Left lung (tissue), 4 donors: ENCODE measurements at regions not wholly inside any gene's neighbourhood (a gene's known extent, or its start where the extent isn't known, plus 50 kb on each side); places are given as distances from the start of the nearest gene placed in this dataset.

Experiments
- ATAC-seq: fragments of 200-7000 bp; cut with Tn5 transposase; one replicate; pipeline ENCODE4 v1.9.1; 2020; ENCODE audit warnings: moderate library complexity
- DNase-seq, 4 donors: peaks; one replicate each; pipeline ENCODE4 v3.0.0-alpha.2; 2013 to 2020
- H3K27ac ChIP-seq, 2 donors: fragments of 200-600 bp; sonication (generic) in 1 of 2; one replicate each; pipeline versions ENCODE4 v1.5.0 to v1.8.0; 2020 to 2021
- H3K27me3 ChIP-seq, 2 donors: fragments of 200-600 bp; sonication (generic) in 1 of 2; one replicate each; pipeline versions ENCODE4 v1.5.0 to v1.8.0; 2020 to 2021
- H3K36me3 ChIP-seq, 2 donors: fragments of 200-600 bp; sonication (generic) in 1 of 2; one replicate each; pipeline versions ENCODE4 v1.5.0 to v1.8.0; 2020 to 2021
- H3K4me1 ChIP-seq, 2 donors: fragments of 200-600 bp; one replicate each; pipeline ENCODE4 v1.8.0; 2021
- H3K4me3 ChIP-seq, 2 donors: fragments of 200-600 bp; sonication (generic) in 1 of 2; one replicate each; pipeline versions ENCODE4 v1.5.0 to v1.8.0; 2020 to 2021; ENCODE audit warnings: mild to moderate bottlenecking in 1 of 2
- H3K9me3 ChIP-seq, 2 donors: fragments of 200-600 bp; sonication (generic) in 1 of 2; one replicate each; pipeline versions ENCODE4 v1.5.0 to v1.8.0; 2020 to 2021
- CTCF ChIP-seq, 2 donors: fragments of 200-600 bp; sonication (generic) in 1 of 2; IDR thresholded peaks; one replicate each; pipeline versions ENCODE4 v1.5.0 to v1.8.0; 2021; ENCODE audit warnings: antibody characterized with exemption in 2 of 2
- intact Hi-C, 2 donors: fragments of 100-400 bp; cut with DNase I; formaldehyde crosslinking; loops; one replicate each; pipeline versions ENCODE4 v1.11.2 to v1.14.2; 2022
- donor health status: DM: no; HTN: yes; CAD: no.
- donor health status: DM: no; HTN: no; CAD: no.

GRCh38 chr18:25457126-25457525 is 105.2 kb upstream of the ZNF521 start:
- intact Hi-C loops: no loop called here
- H3K9me3 ChIP-seq: no peaks in the 10 kb centered on the region
- no peak for TF ChIP-seq CTCF (IDR thresholded peaks at IDR 0.05)
- no peaks in the 10 kb centered on the region for H3K27me3 ChIP-seq
- H3K36me3 ChIP-seq: no peaks in the 10 kb centered on the region
- DNase-seq (no peak), ATAC-seq (no peak)
- H3K27ac ChIP-seq: no peak overlapping the region
- H3K4me3 ChIP-seq: no peak overlapping the region
- H3K4me1 ChIP-seq: no peaks in the 10 kb centered on the region

GRCh38 chr18:25456334-25457010 is 104.5 kb upstream of the ZNF521 start:
- TF ChIP-seq CTCF (IDR thresholded peaks at IDR 0.05): no peak
- intact Hi-C loops: no loop called here
- H3K27me3 ChIP-seq: no peaks in the 10 kb centered on the region
- no peaks in the 10 kb centered on the region for H3K4me1 ChIP-seq
- H3K4me3 ChIP-seq: no peak overlapping the region
- DNase-seq (no peak), ATAC-seq (no peak)
- H3K27ac ChIP-seq: no peak overlapping the region
- no peaks in the 10 kb centered on the region for H3K36me3 ChIP-seq
- peaks cover 0 to under 1% of the 10 kb centered on the region in 2 donors for H3K9me3 ChIP-seq

- no peak for DNase-seq
- no peak for ATAC-seq
- Histone ChIP-seq H3K4me3 (no peak overlapping the region), H3K36me3 (no peaks in the 10 kb centered on the region), H3K27ac (no peak overlapping the region), H3K4me1 (no peaks in the 10 kb centered on the region), H3K9me3 (peaks cover 0 to 4% of the 10 kb centered on the region in 2 donors), H3K27me3 (no peaks in the 10 kb centered on the region)
- TF ChIP-seq CTCF (IDR thresholded peaks at IDR 0.05): no peak
- intact Hi-C loops: no loop called here
These were observed 103.7 kb upstream of the ZNF521 start for GRCh38 chr18:25455646-25456045.

GRCh38 chr18:25455159-25455558 is 103.2 kb upstream of the ZNF521 start:
- ATAC-seq (no peak), DNase-seq (no peak)
- no peaks in the 10 kb centered on the region for H3K27me3 ChIP-seq
- H3K9me3 ChIP-seq: peaks cover 0 to 6% of the 10 kb centered on the region in 2 donors
- H3K36me3 ChIP-seq: no peaks in the 10 kb centered on the region
- intact Hi-C loops: no loop called here
- no peak overlapping the region for H3K27ac ChIP-seq
- H3K4me1 ChIP-seq: no peaks in the 10 kb centered on the region
- TF ChIP-seq CTCF (IDR thresholded peaks at IDR 0.05): no peak
- no peak overlapping the region for H3K4me3 ChIP-seq

GRCh38 chr18:25454730-25455129 is 102.8 kb upstream of the ZNF521 start:
- H3K4me3 ChIP-seq: no peak overlapping the region
- H3K36me3 ChIP-seq: no peaks in the 10 kb centered on the region
- no peak for TF ChIP-seq CTCF (IDR thresholded peaks at IDR 0.05)
- no peaks in the 10 kb centered on the region for H3K4me1 ChIP-seq
- no peaks in the 10 kb centered on the region for H3K27me3 ChIP-seq
- intact Hi-C loops: no loop called here
- DNase-seq: no peak
- H3K9me3 ChIP-seq: peaks cover 0 to 6% of the 10 kb centered on the region in 2 donors
- no peak overlapping the region for H3K27ac ChIP-seq
- ATAC-seq: no peak
